GM19023 (cell line): ENCODE measurements at regions not wholly inside any gene's neighbourhood (a gene's known extent, or its start where the extent isn't known, plus 50 kb on each side); places are given as distances from the start of the nearest gene placed in this dataset.

Source experiments
- ATAC-seq: cut with Tn5 transposase; IDR thresholded peaks from one replicate; pipeline ENCODE4 v1.9.1; 2021; ENCODE audit warnings: mild to moderate bottlenecking, moderate library complexity; ENCODE audit not compliant: unreplicated experiment

GRCh38 chr7:130896051-130896881 is 162.3 kb upstream of the KLF14 start:
- no peak for ATAC-seq

DNA sequence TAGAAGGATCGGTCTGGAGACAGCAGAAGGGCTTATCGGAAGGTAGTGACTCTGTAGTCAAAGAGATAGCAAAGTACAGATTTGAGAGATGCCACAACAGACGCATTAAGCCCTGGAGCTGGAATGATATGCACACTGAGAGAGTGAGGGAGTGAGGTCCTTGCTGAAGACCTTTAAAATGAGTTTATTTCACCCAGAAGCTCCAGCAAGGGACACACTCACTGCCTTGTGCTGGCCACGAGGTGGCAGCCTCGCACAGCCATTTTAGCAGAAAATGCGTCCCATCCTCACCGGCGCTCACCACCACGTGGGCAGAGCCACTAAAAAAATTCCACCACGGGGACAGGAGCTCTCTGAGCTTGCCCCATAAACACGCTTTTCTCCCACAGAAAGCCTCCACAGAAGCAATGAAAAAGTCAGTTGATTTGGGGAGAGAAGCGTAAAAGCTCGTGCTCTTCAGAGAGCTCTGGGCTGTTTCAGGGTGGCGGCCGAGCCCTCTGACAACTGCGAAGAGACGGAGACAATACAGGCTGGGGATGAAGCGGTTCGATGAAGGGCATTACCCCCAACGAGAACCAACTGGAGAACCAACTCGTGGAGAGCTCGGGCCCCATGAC is 163.0 kb upstream of the KLF14 start:
- peak; percentile 40 for ATAC-seq

GRCh38 chr7:130897515-130898419 is 163.8 kb upstream of the KLF14 start:
- ATAC-seq = no peak

DNA sequence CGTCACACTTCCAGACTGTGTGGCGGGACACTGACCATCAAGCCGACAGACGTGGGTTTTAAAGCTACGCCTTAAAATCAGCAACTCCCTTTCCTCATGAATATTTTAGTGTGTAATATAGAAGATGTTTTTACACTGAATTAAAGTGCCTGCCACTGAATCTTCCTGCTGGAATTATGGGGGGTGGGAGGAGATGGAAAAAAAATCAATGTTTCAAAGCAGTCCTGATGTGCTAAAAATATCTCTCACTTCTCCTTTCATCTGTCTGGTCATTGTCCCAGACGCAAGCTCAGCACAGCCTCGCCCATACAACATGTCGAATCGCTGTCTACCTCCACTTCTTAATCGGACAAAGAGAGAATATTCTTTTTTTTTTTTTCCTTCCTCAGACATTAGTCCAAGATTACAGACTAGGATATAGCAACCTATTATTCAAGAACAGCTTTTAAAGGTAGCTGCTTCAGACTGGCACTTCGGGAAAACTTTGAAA is 165.1 kb upstream of the KLF14 start:
- no peak for ATAC-seq

GRCh38 chr7:130899638-130900401 is 165.8 kb upstream of the KLF14 start:
- no peak for ATAC-seq

GRCh38 chr7:130900471-130901076 is 166.6 kb upstream of the KLF14 start:
- no peak for ATAC-seq

- ATAC-seq = no peak
Observed at GRCh38 chr7:130901209-130901783, 167.3 kb upstream of the KLF14 start.

GRCh38 chr7:130902755-130903357 is 168.8 kb upstream of the KLF14 start:
- ATAC-seq = no peak

DNA sequence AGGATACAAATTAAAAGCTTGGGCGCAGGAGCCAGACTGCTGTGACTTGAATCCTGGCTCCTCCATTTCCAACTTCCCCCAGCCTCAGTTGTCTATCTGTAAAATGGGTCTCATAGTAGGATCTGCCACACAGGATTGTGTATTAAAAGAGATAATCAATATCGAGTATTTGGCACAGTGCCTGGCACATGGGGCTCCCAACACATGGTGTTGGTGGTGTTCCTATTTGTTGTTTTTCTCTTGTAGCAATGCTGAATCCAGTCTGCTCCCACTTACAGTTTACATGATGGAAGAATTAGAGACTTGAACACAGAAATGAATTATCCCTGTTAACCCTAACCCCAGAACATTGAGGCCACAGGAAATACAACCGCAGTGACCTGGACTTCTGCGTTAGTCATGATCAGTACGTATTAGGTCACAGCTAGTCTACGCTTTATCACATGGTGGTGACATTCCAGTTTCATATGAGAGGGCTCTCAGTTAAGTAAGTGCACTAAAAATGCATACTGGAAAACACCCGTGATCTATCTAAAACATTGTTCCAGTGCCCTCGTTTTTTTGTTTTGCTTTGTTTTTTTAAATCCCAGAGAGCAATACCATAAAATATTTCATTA is 169.5 kb upstream of the KLF14 start:
- no peak for ATAC-seq

DNA sequence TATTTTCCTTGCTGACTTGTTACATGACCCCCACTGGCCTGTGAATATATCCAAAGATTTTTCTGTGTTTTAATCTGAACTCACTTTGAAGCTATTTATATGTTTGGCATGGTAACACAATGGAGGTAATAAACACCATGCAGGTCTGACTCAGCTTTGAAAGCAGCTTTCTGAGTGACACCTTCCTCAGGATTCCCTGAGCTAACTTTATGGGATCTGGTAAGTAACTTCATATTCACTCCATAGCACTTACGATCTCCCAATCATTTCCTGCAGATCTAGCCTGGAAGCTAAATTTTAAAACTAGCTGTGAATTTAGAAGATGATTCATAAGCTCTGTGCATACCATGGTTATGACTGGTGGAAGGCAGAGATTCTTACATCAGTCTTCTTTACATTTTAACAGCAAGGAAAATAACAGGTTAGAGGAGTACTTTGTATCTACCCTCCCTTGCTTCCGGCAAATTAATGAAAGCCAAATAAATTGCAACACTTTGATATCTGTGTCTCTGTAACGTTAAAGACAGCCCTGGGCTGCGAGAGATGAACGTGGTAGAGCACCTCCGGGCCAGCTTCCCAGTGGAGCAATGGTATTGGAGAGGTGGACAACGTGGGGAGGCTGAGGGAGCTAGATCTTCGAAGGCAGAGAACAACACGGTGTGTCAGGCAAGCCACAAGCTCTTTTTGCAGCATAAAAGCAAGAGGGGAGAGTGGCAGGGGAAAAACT is 170.2 kb upstream of the KLF14 start:
- ATAC-seq = no peak

DNA sequence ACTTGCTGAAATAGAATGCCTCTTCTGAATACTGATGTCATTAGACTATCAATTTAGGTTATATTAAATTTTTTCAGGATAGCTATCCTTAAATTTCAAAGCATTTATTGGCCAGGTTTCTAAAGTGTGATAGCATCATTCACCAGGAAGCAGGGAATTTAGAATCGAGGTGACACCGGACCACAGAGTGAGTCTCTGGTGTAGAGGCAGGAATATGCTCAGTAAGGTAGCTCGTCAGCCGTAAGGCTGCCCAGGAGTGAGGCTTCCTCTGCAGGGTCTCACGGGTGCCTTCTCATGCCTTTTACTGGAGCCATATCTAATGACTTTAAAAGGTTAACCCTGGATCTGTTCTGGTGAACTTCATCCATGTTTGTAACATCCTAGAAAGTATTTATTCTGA is 170.8 kb upstream of the KLF14 start:
- no peak for ATAC-seq

DNA sequence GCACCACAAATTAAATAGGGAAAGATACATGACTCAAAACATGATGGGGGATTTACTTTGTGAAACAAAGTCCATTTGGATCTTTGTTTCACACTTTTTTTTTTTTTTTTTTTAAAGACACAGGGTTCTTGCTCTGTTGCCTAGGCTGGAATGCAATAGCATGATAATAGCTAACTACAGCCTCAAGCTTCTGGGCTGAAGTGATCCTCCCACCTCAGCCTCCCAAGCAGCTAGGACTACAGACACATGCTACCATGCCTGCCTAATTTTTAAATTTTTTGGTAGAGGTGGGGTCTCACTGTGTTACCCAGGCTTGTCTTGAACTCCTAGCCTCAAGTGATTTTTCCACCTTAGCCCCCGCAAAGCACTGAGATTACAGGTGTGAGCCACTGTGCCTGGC is 172.6 kb upstream of the KLF14 start:
- no peak for ATAC-seq

- no peak for ATAC-seq
Observed at GRCh38 chr7:130907439-130907838, 173.4 kb upstream of the KLF14 start.

DNA sequence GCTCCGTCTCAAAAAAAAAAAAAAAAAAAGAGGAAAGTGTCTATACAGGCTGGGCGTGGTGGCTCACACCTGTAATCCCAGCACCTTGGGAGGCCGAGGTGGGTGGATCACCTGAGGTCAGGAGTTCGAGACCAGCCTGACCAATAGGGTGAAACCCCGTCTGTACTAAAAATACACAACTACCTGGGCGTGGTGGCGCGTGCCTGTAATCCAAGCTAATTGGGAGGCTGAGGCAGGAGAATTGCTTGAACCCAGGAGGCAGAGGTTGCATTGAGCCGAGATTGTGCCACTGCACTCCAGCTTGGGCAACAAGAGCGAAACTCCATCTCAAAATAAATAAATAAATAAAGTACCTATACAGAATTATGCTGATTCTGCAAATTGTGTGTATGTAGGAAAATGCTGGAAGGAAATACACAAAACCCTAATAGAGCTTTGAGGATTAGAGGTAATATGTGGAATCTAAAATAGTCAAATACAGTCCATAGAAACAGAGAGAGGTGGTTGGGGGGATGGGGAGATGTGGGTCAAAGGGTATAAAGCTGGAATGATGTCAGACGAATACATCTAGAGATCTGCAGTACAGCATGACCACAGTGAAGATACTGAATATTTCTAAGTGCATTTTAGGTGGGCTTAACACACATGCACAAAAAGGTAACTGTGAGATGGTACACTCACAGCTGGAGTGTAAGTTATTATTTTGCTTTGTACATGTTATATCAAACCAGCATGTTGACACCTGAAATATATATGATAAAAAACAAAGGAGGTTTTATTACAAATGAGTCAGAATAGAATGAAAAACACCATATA is 174.5 kb upstream of the KLF14 start:
- no peak for ATAC-seq

- ATAC-seq = no peak
Observed at GRCh38 chr7:130909161-130909836, 175.3 kb upstream of the KLF14 start.

- ATAC-seq = no peak
Observed at GRCh38 chr7:130909881-130910672, 176.1 kb upstream of the KLF14 start.
